SK-N-SH (cell line): ENCODE measurements at regions not wholly inside any gene's neighbourhood (a gene's known extent, or its start where the extent isn't known, plus 50 kb on each side); places are given as distances from the start of the nearest gene placed in this dataset.
"Not testable (repeated sequence)": the region's sequence is repeated elsewhere in the genome, so short reads cannot be mapped to it uniquely, and the experiment has no call there.

ENCODE experiments used
- CTCF ChIA-PET: fragments of 300-600, 350-600 bp; formaldehyde crosslinking; extraction: SDS; loops from one replicate; lab custom pipeline; 2021; lab: Yijun Ruan, JAX
- POLR2A ChIA-PET: fragments of 350-600 bp; sonication (Branson Sonifier 250); formaldehyde crosslinking; extraction: SDS; loops from one replicate; lab custom pipeline; 2020; ENCODE audit warnings: antibody characterized with exemption, inconsistent platforms; lab: Yijun Ruan, JAX
- DNase-seq: peaks from one replicate; pipeline ENCODE4 v3.0.0; 2012
- H2AFZ ChIP-seq: fragments of 200-600 bp; sonication (generic); 2 replicates; pipeline ENCODE4 v1.8.1; 2016; ENCODE audit warnings: antibody characterized with exemption, mild to moderate bottlenecking, low read depth
- H3F3A ChIP-seq: fragments of 200-600 bp; sonication (generic); replicated peaks from 2 replicates; pipeline ENCODE3; 2016; ENCODE audit warnings: antibody characterized with exemption, mild to moderate bottlenecking; ENCODE audit not compliant: insufficient read depth
- H3K27ac ChIP-seq, 2 experiments: fragments of 200-500 bp in 1 of 2; fragments of 200-600 bp in 1 of 2; sonication (Bioruptor generic) in 1 of 2; sonication (generic), shearing (Covaris generic) in 1 of 2; 2 replicates each; pipeline versions ENCODE4 v1.5.1 to v1.6.1; 2014 to 2016; ENCODE audit warnings: low read depth in 2 of 2, inconsistent platforms in 1 of 2, low read length in 1 of 2, mild to moderate bottlenecking in 1 of 2, mixed read lengths in 1 of 2
- H3K27me3 ChIP-seq: fragments of 200-600 bp; sonication (generic), shearing (Covaris generic); 2 replicates; pipeline ENCODE4 v1.6.1; 2016; ENCODE audit warnings: mixed run types; ENCODE audit not compliant: insufficient read depth
- H3K36me3 ChIP-seq, 2 experiments: fragments of 200-500 bp in 1 of 2; fragments of 200-600 bp in 1 of 2; sonication (Bioruptor generic) in 1 of 2; sonication (generic) in 1 of 2; replicated peaks in 1 of 2; 2 replicates each; pipeline versions ENCODE3 to v1.5.1; 2014 to 2016; ENCODE audit warnings: low read length in 1 of 2, mild to moderate bottlenecking in 1 of 2; ENCODE audit not compliant: insufficient read depth in 2 of 2, control insufficient read depth in 1 of 2
- H3K4me1 ChIP-seq, 2 experiments: fragments of 200-500 bp in 1 of 2; fragments of 200-600 bp in 1 of 2; sonication (Bioruptor generic) in 1 of 2; sonication (generic), shearing (Covaris generic) in 1 of 2; 2 replicates each; pipeline versions ENCODE4 v1.5.1 to v1.6.1; 2014 to 2016; ENCODE audit warnings: low read depth in 1 of 2, low read length in 1 of 2, mixed run types in 1 of 2; ENCODE audit not compliant: insufficient read depth in 2 of 2, control insufficient read depth in 1 of 2
- H3K4me2 ChIP-seq: fragments of 200-600 bp; sonication (generic), shearing (Covaris generic); 2 replicates; pipeline ENCODE4 v1.6.1; 2017; ENCODE audit warnings: mixed run types
- H3K4me3 ChIP-seq, 2 experiments: fragments of 200-500 bp in 1 of 2; fragments of 200-600 bp in 1 of 2; sonication (Bioruptor generic) in 1 of 2; sonication (generic), shearing (Covaris generic) in 1 of 2; 2 replicates each; pipeline versions ENCODE4 v1.5.1 to v1.8.1; 2014 to 2016; ENCODE audit warnings: low read depth in 2 of 2, inconsistent platforms in 1 of 2, low read length in 1 of 2, mild to moderate bottlenecking in 1 of 2, mixed read lengths in 1 of 2, moderate library complexity in 1 of 2
- H3K79me2 ChIP-seq: fragments of 200-600 bp; sonication (generic); 2 replicates; pipeline ENCODE4 v1.8.1; 2017; ENCODE audit warnings: mild to moderate bottlenecking; ENCODE audit not compliant: insufficient read depth
- H3K9ac ChIP-seq: fragments of 200-600 bp; sonication (generic); 2 replicates; pipeline ENCODE4 v1.6.1; 2017; ENCODE audit warnings: mixed run types
- H3K9me2 ChIP-seq: fragments of 200-600 bp; sonication (generic); 2 replicates; pipeline ENCODE4 v1.6.1; 2017; ENCODE audit warnings: mixed run types
- H3K9me3 ChIP-seq: fragments of 200-600 bp; sonication (generic); 2 replicates; pipeline ENCODE4 v1.6.1; 2017; ENCODE audit warnings: mixed run types, mild to moderate bottlenecking, moderate library complexity
- H4K20me1 ChIP-seq: fragments of 200-600 bp; sonication (generic); 2 replicates; pipeline ENCODE4 v1.6.1; 2017; ENCODE audit warnings: mild to moderate bottlenecking, mixed run types; ENCODE audit not compliant: insufficient read depth
- CTCF ChIP-seq: fragments of 200-600 bp; sonication (generic); IDR thresholded peaks from 2 replicates; pipeline ENCODE4 v1.6.1; 2017; ENCODE audit warnings: antibody characterized with exemption, mild to moderate bottlenecking, moderate library complexity
- EP300 ChIP-seq, 2 experiments: IDR thresholded peaks; 2 replicates each; pipeline versions ENCODE4 v1.4.0 to v1.6.1; 2012; ENCODE audit warnings: borderline replicate concordance in 1 of 2, low read depth in 1 of 2, low read length in 1 of 2
- MXI1 ChIP-seq: IDR thresholded peaks from 2 replicates; pipeline ENCODE4 v1.6.1; 2012; ENCODE audit warnings: mild to moderate bottlenecking, low read depth, low read length, improper control_type of control experiment
- NFIC ChIP-seq: IDR thresholded peaks from 2 replicates; pipeline ENCODE4 v1.4.0; 2012; ENCODE audit warnings: borderline replicate concordance
- WGBS: methylation state at CpG from one replicate; pipeline ENCODE4 v1.1.6; 2017; ENCODE audit warnings: low lambda C conversion rate; 5-methylcytosine and 5-hydroxymethylcytosine counted together

DNA sequence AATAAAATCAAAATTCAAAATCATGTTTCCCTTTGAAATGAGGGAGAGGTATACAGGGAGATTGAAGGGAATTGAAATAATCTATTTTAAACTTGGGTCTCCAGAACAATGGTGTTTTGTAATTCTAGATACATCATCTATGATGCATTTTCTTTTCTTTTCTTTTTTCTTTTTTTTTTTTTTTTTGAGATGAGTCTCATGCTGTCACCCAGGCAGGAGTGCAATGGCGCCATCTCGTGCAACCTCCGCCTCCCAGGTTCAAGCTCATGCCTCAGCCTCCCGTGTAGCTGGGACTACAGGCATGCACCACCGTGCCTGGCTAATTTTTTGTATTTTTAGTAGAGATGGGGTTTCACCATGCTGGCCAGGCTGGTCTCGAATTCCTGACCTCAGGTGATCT lies 205.1 kb downstream of the LPIN1 start:
- POLR2A ChIA-PET, H3K9me2 ChIP-seq, H3K4me3 ChIP-seq, H3K79me2 ChIP-seq, H4K20me1 ChIP-seq, H3K4me2 ChIP-seq, H3K27me3 ChIP-seq, H3K9me3 ChIP-seq, H3K27ac ChIP-seq, H3K9ac ChIP-seq, DNase-seq, H3K36me3 ChIP-seq, H2AFZ ChIP-seq, CTCF ChIA-PET, H3F3A ChIP-seq: not testable (repeated sequence)
- H3K4me1 ChIP-seq = peaks cover 0 to 13% of the 10 kb centered on the region in 2 experiments; a peak in 2 of 4 replicates
- TF ChIP-seq CTCF = peak; percentile 14; the same call in 1 of the 2 replicates
- 80% methylated on average over 6 of the region's 6 CpGs for WGBS

- Histone ChIP-seq H3K27me3 (no peaks in the 10 kb centered on the region), H4K20me1 (no peaks in the 10 kb centered on the region), H3K4me1 (peaks cover 0 to 15% of the 10 kb centered on the region in 2 experiments; a peak in 2 of 4 replicates), H3K79me2 (no peaks in the 10 kb centered on the region), H3K9me3 (no peaks in the 10 kb centered on the region), H3K9ac (no peak overlapping the region), H3K4me2 (no peak overlapping the region), H3K27ac (no peak overlapping the region), H3K36me3 (no peaks in the 10 kb centered on the region), H3K9me2 (no peaks in the 10 kb centered on the region), H3F3A (no peaks in the 10 kb centered on the region), H2AFZ (no peak overlapping the region), H3K4me3 (no peak overlapping the region)
- WGBS = 77% methylated on average over 3 of the region's 3 CpGs
- POLR2A ChIA-PET = no interaction called here
- DNase-seq = no peak
- CTCF ChIA-PET = interaction anchor here (0.8 kb wide), 1 partner anchor 123 kb away, joined by 3 read pairs; no protein-coding TSS in a partner anchor
- TF ChIP-seq NFIC = no peak
These were observed 206.8 kb downstream of the LPIN1 start for GRCh38 chr2:11953258-11953657.

DNA sequence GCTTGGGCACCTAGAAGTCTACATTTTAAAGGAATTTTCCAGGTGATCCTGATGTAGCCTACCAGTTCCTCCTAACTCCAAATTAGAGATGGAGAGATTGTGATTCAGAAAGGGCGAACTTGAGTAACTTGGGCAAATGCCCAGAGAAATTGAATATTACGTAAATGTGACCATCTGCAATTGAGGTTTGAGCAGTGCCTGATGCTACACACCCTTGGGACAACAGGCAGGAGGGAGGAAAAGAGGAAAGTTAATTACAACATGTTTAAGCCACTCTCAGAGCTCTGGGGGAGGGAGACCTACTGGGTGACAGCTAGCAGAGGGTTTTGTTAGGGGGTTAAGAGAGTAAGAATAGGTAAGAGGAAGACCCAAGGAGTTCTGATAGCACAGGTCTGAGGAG lies 208.9 kb downstream of the LPIN1 start:
- 63% methylated on average over 2 of the region's 2 CpGs for WGBS
- Histone ChIP-seq H3K4me2 (no peak overlapping the region; the same call in 1 of the 2 replicates), H3K9ac (no peak overlapping the region), H3K4me3 (no peak overlapping the region), H3K4me1 (peaks cover 0 to 15% of the 10 kb centered on the region in 2 experiments; a peak in 2 of 4 replicates), H3K27ac (no peak overlapping the region), H3K79me2 (no peaks in the 10 kb centered on the region), H2AFZ (no peak overlapping the region), H3K36me3 (no peaks in the 10 kb centered on the region), H3F3A (no peaks in the 10 kb centered on the region), H3K27me3 (no peaks in the 10 kb centered on the region), H3K9me2 (no peaks in the 10 kb centered on the region), H3K9me3 (no peaks in the 10 kb centered on the region), H4K20me1 (no peaks in the 10 kb centered on the region)
- no peak for DNase-seq
- CTCF ChIA-PET = interaction anchor here (0.9 to 2.1 kb wide), 3 partner anchors 18 to 91 kb away, joined by 3 to 6 read pairs (median 3); no protein-coding TSS in a partner anchor
- POLR2A ChIA-PET = no interaction called here
- TF ChIP-seq EP300 (IDR thresholded peaks at IDR 0.05; ENCODE audit: borderline replicate concordance in 1 of 2, low read depth in 1 of 2, low read length in 1 of 2) = no peak
- TF ChIP-seq MXI1 = 0 out of 2 replicates have a peak, but pooled peaks have one; percentile 1
